Astrocyte (in vitro differentiated cells and primary cell): ENCODE measurements at regions not wholly inside any gene's neighbourhood (a gene's known extent, or its start where the extent isn't known, plus 50 kb on each side); places are given as distances from the start of the nearest gene placed in this dataset.

Source experiments
- DNase-seq: peaks from one replicate; pipeline ENCODE4 v3.0.0-alpha.2; 2010; ENCODE audit warnings: low read depth
- FAIRE-seq: peaks from 2 replicates; lab custom pipeline; 2011; peaks lifted over from hg19 to GRCh38; lab: Jason Lieb, UNC
- H2AFZ ChIP-seq: 2 replicates; pipeline ENCODE4 v1.6.0; 2012; ENCODE audit warnings: low read depth, low read length, inconsistent platforms
- H3K27ac ChIP-seq: 2 replicates; pipeline ENCODE4 v1.5.1; 2011; ENCODE audit warnings: low read depth, low read length, inconsistent platforms
- H3K27me3 ChIP-seq: 2 replicates; pipeline ENCODE4 v1.6.0; 2011; ENCODE audit warnings: low read length, inconsistent platforms; ENCODE audit not compliant: insufficient read depth
- H3K36me3 ChIP-seq: 2 replicates; pipeline ENCODE4 v1.5.1; 2011; ENCODE audit warnings: low read length, inconsistent platforms; ENCODE audit not compliant: insufficient read depth
- H3K4me1 ChIP-seq: 2 replicates; pipeline ENCODE4 v1.5.1; 2011; ENCODE audit warnings: low read length, inconsistent platforms; ENCODE audit not compliant: insufficient read depth
- H3K4me2 ChIP-seq: 2 replicates; pipeline ENCODE4 v1.6.0; 2012; ENCODE audit warnings: low read length, inconsistent platforms
- H3K4me3 ChIP-seq: 2 replicates; pipeline ENCODE4 v1.5.1; 2011; ENCODE audit warnings: low read depth, mild to moderate bottlenecking, low read length, inconsistent platforms; ENCODE audit not compliant: insufficient read depth
- H3K79me2 ChIP-seq: 2 replicates; pipeline ENCODE4 v1.6.0; 2012; ENCODE audit warnings: mild to moderate bottlenecking, low read length, inconsistent platforms; ENCODE audit not compliant: insufficient read depth
- H3K9ac ChIP-seq: 2 replicates; pipeline ENCODE4 v1.6.0; 2012; ENCODE audit warnings: mild to moderate bottlenecking, low read length, inconsistent platforms
- H3K9me3 ChIP-seq: 2 replicates; pipeline ENCODE4 v1.5.1; 2012; ENCODE audit warnings: low read depth, mild to moderate bottlenecking, low read length, inconsistent platforms; ENCODE audit not compliant: insufficient read depth
- H4K20me1 ChIP-seq: 2 replicates; pipeline ENCODE4 v1.6.0; 2012; ENCODE audit warnings: low read length, inconsistent platforms; ENCODE audit not compliant: insufficient read depth
- H3K27ac Mint-ChIP-seq: one replicate; pipeline ENCODE4 v1.8.0; 2021; ENCODE audit warnings: mild to moderate bottlenecking, mixed read lengths; ENCODE audit not compliant: unreplicated experiment
- H3K27me3 Mint-ChIP-seq: one replicate; pipeline ENCODE4 v1.8.0; 2021; ENCODE audit warnings: low read depth, mixed read lengths; ENCODE audit not compliant: unreplicated experiment
- H3K36me3 Mint-ChIP-seq: one replicate; pipeline ENCODE4 v1.8.0; 2021; ENCODE audit warnings: low read depth, mixed read lengths; ENCODE audit not compliant: unreplicated experiment
- H3K4me1 Mint-ChIP-seq: one replicate; pipeline ENCODE4 v1.8.0; 2021; ENCODE audit warnings: low read depth, mixed read lengths; ENCODE audit not compliant: unreplicated experiment
- H3K4me3 Mint-ChIP-seq: one replicate; pipeline ENCODE4 v1.8.0; 2021; ENCODE audit warnings: mild to moderate bottlenecking, moderate library complexity, mixed read lengths; ENCODE audit not compliant: unreplicated experiment
- H3K9me3 Mint-ChIP-seq: one replicate; pipeline ENCODE4 v1.8.0; 2021; ENCODE audit warnings: mild to moderate bottlenecking, mixed read lengths; ENCODE audit not compliant: unreplicated experiment
- EZH2 ChIP-seq: IDR thresholded peaks from 2 replicates; pipeline ENCODE4 v1.6.1; 2012; ENCODE audit warnings: mild to moderate bottlenecking, low read length, inconsistent platforms; ENCODE audit not compliant: insufficient read depth
- TF ChIP-seq, protein P1 (sequence below): IDR thresholded peaks from 2 replicates; pipeline ENCODE4 v1.5.1; 2011; ENCODE audit warnings: low read depth, mild to moderate bottlenecking, inconsistent platforms, low read length, moderate library complexity; ENCODE audit not compliant: insufficient read depth

GRCh38 chr4:156607478-156607857 lies 364.1 kb downstream of the PDGFC start:
- no peak for FAIRE-seq
- Histone ChIP-seq H3K4me3 (no peak overlapping the region), H3K9me3 (no peaks in the 10 kb centered on the region), H3K36me3 (no peaks in the 10 kb centered on the region), H4K20me1 (no peaks in the 10 kb centered on the region), H3K4me1 (peaks cover 10% of the 10 kb centered on the region), H3K4me2 (no peak overlapping the region), H3K27ac (peak overlapping the region; percentile 64), H3K9ac (peak overlapping the region; percentile 30), H3K79me2 (no peaks in the 10 kb centered on the region), H2AFZ (no peak overlapping the region), H3K27me3 (no peaks in the 10 kb centered on the region)
- peaks cover 1% of the 10 kb centered on the region for H3K9me3 Mint-ChIP-seq
- no peaks in the 10 kb centered on the region for H3K36me3 Mint-ChIP-seq
- no peak overlapping the region for H3K4me3 Mint-ChIP-seq
- no peaks in the 10 kb centered on the region for H3K27me3 Mint-ChIP-seq
- TF ChIP-seq EZH2, result no peak
- TF ChIP-seq, protein P1, sequence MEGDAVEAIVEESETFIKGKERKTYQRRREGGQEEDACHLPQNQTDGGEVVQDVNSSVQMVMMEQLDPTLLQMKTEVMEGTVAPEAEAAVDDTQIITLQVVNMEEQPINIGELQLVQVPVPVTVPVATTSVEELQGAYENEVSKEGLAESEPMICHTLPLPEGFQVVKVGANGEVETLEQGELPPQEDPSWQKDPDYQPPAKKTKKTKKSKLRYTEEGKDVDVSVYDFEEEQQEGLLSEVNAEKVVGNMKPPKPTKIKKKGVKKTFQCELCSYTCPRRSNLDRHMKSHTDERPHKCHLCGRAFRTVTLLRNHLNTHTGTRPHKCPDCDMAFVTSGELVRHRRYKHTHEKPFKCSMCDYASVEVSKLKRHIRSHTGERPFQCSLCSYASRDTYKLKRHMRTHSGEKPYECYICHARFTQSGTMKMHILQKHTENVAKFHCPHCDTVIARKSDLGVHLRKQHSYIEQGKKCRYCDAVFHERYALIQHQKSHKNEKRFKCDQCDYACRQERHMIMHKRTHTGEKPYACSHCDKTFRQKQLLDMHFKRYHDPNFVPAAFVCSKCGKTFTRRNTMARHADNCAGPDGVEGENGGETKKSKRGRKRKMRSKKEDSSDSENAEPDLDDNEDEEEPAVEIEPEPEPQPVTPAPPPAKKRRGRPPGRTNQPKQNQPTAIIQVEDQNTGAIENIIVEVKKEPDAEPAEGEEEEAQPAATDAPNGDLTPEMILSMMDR, result no peak
- DNase-seq, result peak; percentile 37
- H3K27ac Mint-ChIP-seq, result peak overlapping the region; percentile 64
- H3K4me1 Mint-ChIP-seq, result peaks cover 23% of the 10 kb centered on the region

DNA sequence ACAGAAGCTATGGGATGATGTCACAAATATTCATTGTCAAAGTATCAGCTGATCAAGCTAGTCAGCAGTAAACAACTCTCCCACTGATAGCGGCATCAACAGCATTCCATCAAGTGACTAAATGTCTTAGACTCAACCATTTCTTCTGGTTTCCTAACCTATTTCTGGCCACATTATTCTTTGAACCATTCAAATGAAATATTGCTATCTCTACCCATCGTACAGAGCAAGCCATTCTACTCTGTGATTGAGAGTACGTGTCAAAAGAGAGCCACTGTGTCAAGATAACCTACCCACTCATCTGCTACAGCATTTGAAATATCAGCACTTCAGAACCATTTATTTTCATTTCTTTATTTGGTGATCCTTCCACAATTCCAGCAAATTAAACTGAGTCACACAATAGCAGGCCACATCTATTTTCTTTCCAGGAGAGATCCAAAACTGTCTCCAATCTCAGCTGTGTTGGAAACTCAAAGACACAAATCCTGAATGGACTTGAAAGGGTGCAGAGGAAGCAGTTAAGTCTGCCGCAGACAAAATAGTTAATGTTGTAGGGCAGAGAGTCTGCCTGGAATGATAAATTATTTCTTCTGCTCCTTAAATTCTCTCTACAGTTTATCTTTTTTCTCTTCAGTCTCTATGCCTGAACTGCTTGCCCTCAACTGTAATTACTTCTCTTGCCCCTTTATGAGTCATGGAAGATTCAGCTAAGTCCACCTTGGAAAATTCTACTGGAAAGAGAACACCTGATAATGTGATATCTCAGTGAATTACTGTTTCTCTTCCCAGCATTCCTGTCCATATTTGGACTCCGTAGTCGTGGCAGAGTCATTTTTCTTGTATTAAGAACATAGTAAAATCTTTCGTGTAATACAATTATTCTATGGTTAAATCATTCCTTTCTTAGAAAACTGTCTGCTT lies 364.8 kb downstream of the PDGFC start:
- H3K9me3 Mint-ChIP-seq, result peaks cover 1% of the 10 kb centered on the region

More for the DNA sequence above, 364.8 kb downstream of the PDGFC start:
- Mint-ChIP-seq H3K27me3 (no peaks in the 10 kb centered on the region), H3K36me3 (no peaks in the 10 kb centered on the region), H3K4me1 (peaks cover 21% of the 10 kb centered on the region), H3K27ac (peak overlapping the region; percentile 68), H3K4me3 (no peak overlapping the region)
- TF ChIP-seq, protein P1, result no peak
- TF ChIP-seq EZH2, result no peak
- H3K4me3 ChIP-seq, result no peak overlapping the region
- DNase-seq (peak; percentile 99), FAIRE-seq (peak; percentile 58)
- peak overlapping the region; percentile 64 for H3K27ac ChIP-seq
- H3K36me3 ChIP-seq, result no peaks in the 10 kb centered on the region
- no peak overlapping the region for H2AFZ ChIP-seq
- H3K27me3 ChIP-seq, result no peaks in the 10 kb centered on the region
- H3K4me1 ChIP-seq, result peaks cover 10% of the 10 kb centered on the region
- H3K4me2 ChIP-seq, result peak overlapping the region; percentile 34
- H3K9ac ChIP-seq, result peak overlapping the region; percentile 30
- H4K20me1 ChIP-seq, result no peaks in the 10 kb centered on the region
- H3K79me2 ChIP-seq, result no peaks in the 10 kb centered on the region
- H3K9me3 ChIP-seq, result no peaks in the 10 kb centered on the region
